Left ventricle myocardium inferior (tissue), 1 donor: ENCODE measurements at regions not wholly inside any gene's neighbourhood (a gene's known extent, or its start where the extent isn't known, plus 50 kb on each side); places are given as distances from the start of the nearest gene placed in this dataset.

ENCODE experiments used
- DNase-seq: peaks from one replicate; pipeline ENCODE4 v3.0.0-alpha.2; 2020
- H3K27ac ChIP-seq: fragments of 200-600 bp; replicated peaks from 2 replicates; pipeline ENCODE4 v1.8.0; 2021
- H3K27me3 ChIP-seq: fragments of 200-600 bp; 2 replicates; pipeline ENCODE4 v1.8.0; 2021; ENCODE audit warnings: low read depth
- H3K36me3 ChIP-seq: fragments of 200-600 bp; 2 replicates; pipeline ENCODE4 v1.8.0; 2021
- H3K4me1 ChIP-seq: fragments of 200-600 bp; 2 replicates; pipeline ENCODE4 v1.8.0; 2021
- H3K4me3 ChIP-seq: fragments of 200-600 bp; 2 replicates; pipeline ENCODE4 v1.8.0; 2021; ENCODE audit warnings: mild to moderate bottlenecking, moderate library complexity
- H3K9me3 ChIP-seq: fragments of 200-600 bp; replicated peaks from 2 replicates; pipeline ENCODE4 v1.8.0; 2021
- CTCF ChIP-seq: fragments of 200-600 bp; IDR thresholded peaks from 2 replicates; pipeline ENCODE4 v1.8.0; 2021; ENCODE audit warnings: antibody characterized with exemption, mild to moderate bottlenecking, borderline replicate concordance
- intact Hi-C: fragments of 100-400 bp; cut with micrococcal nuclease; formaldehyde crosslinking; loops from one replicate; pipeline ENCODE4 v1.11.0; 2022
- donor health status: DM: no; HTN: yes; CAD: no; lungs with severe emphysema.

- H3K9me3 ChIP-seq, result no peaks in the 10 kb centered on the region
- DNase-seq, result no peak
- H3K36me3 ChIP-seq, result no peaks in the 10 kb centered on the region
- no peak for TF ChIP-seq CTCF
- no peaks in the 10 kb centered on the region for H3K4me1 ChIP-seq
- no peaks in the 10 kb centered on the region for H3K27me3 ChIP-seq
- no peak overlapping the region for H3K27ac ChIP-seq
- intact Hi-C loops, result no loop called here
- H3K4me3 ChIP-seq, result no peak overlapping the region
Measured at GRCh38 chr7:41198502-41198901, 504.4 kb downstream of the INHBA start.

GRCh38 chr7:41197769-41198168, 505.1 kb downstream of the INHBA start:
- intact Hi-C loops, result no loop called here
- TF ChIP-seq CTCF, result no peak
- DNase-seq, result no peak
- H3K27ac ChIP-seq, result no peak overlapping the region
- no peaks in the 10 kb centered on the region for H3K27me3 ChIP-seq
- no peaks in the 10 kb centered on the region for H3K4me1 ChIP-seq
- no peak overlapping the region for H3K4me3 ChIP-seq
- no peaks in the 10 kb centered on the region for H3K9me3 ChIP-seq
- H3K36me3 ChIP-seq, result no peaks in the 10 kb centered on the region

GRCh38 chr7:41193738-41194282, 509.1 kb downstream of the INHBA start:
- intact Hi-C loops, result no loop called here
- TF ChIP-seq CTCF, result no peak
- Histone ChIP-seq H3K36me3 (no peaks in the 10 kb centered on the region), H3K4me3 (no peak overlapping the region), H3K27ac (no peak overlapping the region), H3K27me3 (no peaks in the 10 kb centered on the region), H3K9me3 (no peaks in the 10 kb centered on the region), H3K4me1 (no peaks in the 10 kb centered on the region)
- no peak for DNase-seq

GRCh38 chr7:41190581-41190980, 512.3 kb downstream of the INHBA start:
- Histone ChIP-seq H3K36me3 (no peaks in the 10 kb centered on the region), H3K4me3 (no peak overlapping the region), H3K27ac (no peak overlapping the region), H3K9me3 (no peaks in the 10 kb centered on the region), H3K4me1 (no peaks in the 10 kb centered on the region), H3K27me3 (no peaks in the 10 kb centered on the region)
- no peak for TF ChIP-seq CTCF
- no peak for DNase-seq
- intact Hi-C loops, result no loop called here

GRCh38 chr7:41189866-41190265, 513.0 kb downstream of the INHBA start:
- DNase-seq, result no peak
- no peaks in the 10 kb centered on the region for H3K36me3 ChIP-seq
- no peaks in the 10 kb centered on the region for H3K9me3 ChIP-seq
- intact Hi-C loops, result no loop called here
- H3K27ac ChIP-seq, result no peak overlapping the region
- no peak overlapping the region for H3K4me3 ChIP-seq
- TF ChIP-seq CTCF, result no peak
- H3K27me3 ChIP-seq, result no peaks in the 10 kb centered on the region
- no peaks in the 10 kb centered on the region for H3K4me1 ChIP-seq
